HepG2 (cell line): ENCODE measurements at regions not wholly inside any gene's neighbourhood (a gene's known extent, or its start where the extent isn't known, plus 50 kb on each side); places are given as distances from the start of the nearest gene placed in this dataset.

Source experiments
- ATAC-seq: fragments of 200-7000 bp; cut with Tn5 transposase; 3 replicates; pipeline ENCODE4 v1.9.1; 2020; ENCODE audit warnings: mild to moderate bottlenecking, moderate library complexity
- BruUV-seq: library from RNA; stranded (reverse); fragments of 400-500 nt; replicated peaks from 2 replicates; lab custom pipeline; 2021; lab: Mats Ljungman, UMichigan
- CTCF ChIA-PET: fragments of 300-600 bp; formaldehyde crosslinking; extraction: SDS; loops from one replicate; lab custom pipeline; 2021; ENCODE audit warnings: low total read pairs, inconsistent platforms, low intra/inter-chr PET ratio; lab: Yijun Ruan, JAX
- POLR2A ChIA-PET: fragments of 350-600 bp; sonication (Branson Sonifier 250); formaldehyde crosslinking; loops from one replicate; lab custom pipeline; 2020; ENCODE audit warnings: antibody characterized with exemption, inconsistent platforms; lab: Yijun Ruan, JAX
- DNase-seq: peaks from one replicate; pipeline ENCODE4 v3.0.0-alpha.2; 2015; ENCODE audit warnings: low spot score
- FAIRE-seq: peaks from 3 replicates; lab custom pipeline; 2011; peaks lifted over from hg19 to GRCh38; lab: Jason Lieb, UNC
- H2AFZ ChIP-seq: one replicate; pipeline ENCODE4 v1.6.1; 2011; ENCODE audit warnings: low read length, inconsistent platforms
- H3K27ac ChIP-seq: fragments of 300-600 bp; 3 replicates; pipeline ENCODE4 v1.8.0; 2011; ENCODE audit warnings: mixed run types, mild to moderate bottlenecking, mixed read lengths, low read length, inconsistent platforms; ENCODE audit not compliant: insufficient read depth; ENCODE audit errors: extremely low read length
- H3K27me3 ChIP-seq, 2 experiments: fragments of 200-600 bp in 1 of 2; 2 replicates in 1 of 2; 3 replicates in 1 of 2; pipeline versions ENCODE4 v1.6.0 to v1.8.0; 2011; ENCODE audit warnings: low read length in 2 of 2, mild to moderate bottlenecking in 2 of 2, moderate library complexity in 2 of 2, inconsistent platforms in 1 of 2; ENCODE audit not compliant: insufficient read depth in 2 of 2, control insufficient read depth in 1 of 2
- H3K36me3 ChIP-seq, 2 experiments: fragments of 200-600 bp in 1 of 2; replicated peaks in 1 of 2; 2 replicates in 1 of 2; 3 replicates in 1 of 2; pipeline versions ENCODE4 v1.5.1 to v1.8.0; 2011; ENCODE audit warnings: low read length in 2 of 2, inconsistent platforms in 1 of 2; ENCODE audit not compliant: insufficient read depth in 2 of 2, control insufficient read depth in 1 of 2
- H3K4me1 ChIP-seq: 2 replicates; pipeline ENCODE4 v1.5.1; 2012; ENCODE audit warnings: low read length, inconsistent platforms; ENCODE audit not compliant: insufficient read depth
- H3K4me2 ChIP-seq: 2 replicates; pipeline ENCODE4 v1.6.0; 2011; ENCODE audit warnings: low read depth, low read length, inconsistent platforms
- H3K4me3 ChIP-seq, 3 experiments: fragments of 200-600 bp in 1 of 3; sonication (generic), shearing (Covaris generic) in 1 of 3; replicated peaks in 1 of 3; 2 replicates each; pipeline ENCODE4 v1.5.1; 2011 to 2016; ENCODE audit warnings: low read length in 3 of 3, inconsistent platforms in 2 of 3, low read depth in 2 of 3, mild to moderate bottlenecking in 2 of 3, control low read depth in 1 of 3, mixed read lengths in 1 of 3; ENCODE audit not compliant: insufficient read depth in 1 of 3
- H3K79me2 ChIP-seq: one replicate; pipeline ENCODE4 v1.6.1; 2011; ENCODE audit warnings: low read length, inconsistent platforms; ENCODE audit not compliant: insufficient read depth
- H3K9ac ChIP-seq: 2 replicates; pipeline ENCODE4 v1.6.0; 2011; ENCODE audit warnings: mild to moderate bottlenecking, low read depth, low read length, inconsistent platforms; ENCODE audit not compliant: insufficient read depth
- H3K9me3 ChIP-seq: 2 replicates; pipeline ENCODE4 v1.5.1; 2012; ENCODE audit warnings: mild to moderate bottlenecking, low read length
- H4K20me1 ChIP-seq: 2 replicates; pipeline ENCODE4 v1.6.0; 2011; ENCODE audit warnings: inconsistent platforms, mild to moderate bottlenecking, low read length, moderate library complexity; ENCODE audit not compliant: insufficient read depth
- ATF7-NPFF ChIP-seq: sonication (generic); formaldehyde crosslinking; IDR thresholded peaks from 2 replicates; pipeline ENCODE4 v1.8.1; 2023; ENCODE audit warnings: mild to moderate bottlenecking, low read depth, missing genetic modification reagents, moderate library complexity
- DNMT3B ChIP-seq: conservative IDR thresholded peaks from 2 replicates; pipeline ENCODE4 v1.6.1; 2016; ENCODE audit warnings: missing biosample characterization, control low read depth
- ELF1 ChIP-seq: sonication (generic); formaldehyde crosslinking; IDR thresholded peaks from 2 replicates; pipeline ENCODE4 v1.4.0; 2020; ENCODE audit warnings: missing genetic modification reagents
- IKZF4 ChIP-seq: sonication (generic); formaldehyde crosslinking; IDR thresholded peaks from 2 replicates; pipeline ENCODE4 v1.5.1; 2020; ENCODE audit warnings: borderline replicate concordance, mild to moderate bottlenecking, low read depth, missing genetic modification reagents; ENCODE audit errors: not compliant biosample characterization
- IRF2 ChIP-seq: IDR thresholded peaks from 2 replicates; pipeline ENCODE4 v1.6.1; 2018; ENCODE audit warnings: missing genetic modification reagents, missing compliant biosample characterization
- MAFF ChIP-seq: IDR thresholded peaks from 2 replicates; pipeline ENCODE4 v1.6.1; 2011; ENCODE audit warnings: low read depth, low read length, improper control_type of control experiment
- MED13 ChIP-seq: sonication (generic); formaldehyde crosslinking; IDR thresholded peaks from 2 replicates; pipeline ENCODE4 v1.5.0; 2020; ENCODE audit warnings: missing genetic modification reagents
- NFYC ChIP-seq: IDR thresholded peaks from 2 replicates; pipeline ENCODE4 v1.6.1; 2016; ENCODE audit warnings: missing genetic modification reagents, missing compliant biosample characterization
- RAD21 ChIP-seq: fragments of 450-650 bp; formaldehyde crosslinking; IDR thresholded peaks from 2 replicates; pipeline ENCODE4 v1.5.0; 2020; ENCODE audit warnings: mild to moderate bottlenecking
- ZNF225 ChIP-seq: sonication (generic); formaldehyde crosslinking; IDR thresholded peaks from 2 replicates; pipeline ENCODE4 v1.4.0; 2020; ENCODE audit warnings: mild to moderate bottlenecking, missing genetic modification reagents
- ZNF235 ChIP-seq: sonication (generic); formaldehyde crosslinking; IDR thresholded peaks from 2 replicates; pipeline ENCODE4 v1.8.1; 2023; ENCODE audit warnings: mild to moderate bottlenecking, missing genetic modification reagents, borderline replicate concordance
- WGBS: methylation state at CpG from one replicate; pipeline ENCODE4 v1.1.6; 2017; ENCODE audit warnings: low lambda C conversion rate; 5-methylcytosine and 5-hydroxymethylcytosine counted together
- in situ Hi-C: cut with HindIII; loops from 2 replicates; pipeline ENCODE4 v1.10.0; 2017; ENCODE audit warnings: low pct_unique_long_range_greater_than_20kb; ENCODE audit not compliant: extremely low pct_ligation_motif_present
- intact Hi-C: fragments of 100-400 bp; cut with micrococcal nuclease; formaldehyde crosslinking; loops from one replicate; pipeline ENCODE4 v1.10.0; 2022; ENCODE audit not compliant: unreplicated experiment
- TF ChIP-seq, protein P1 (sequence below): fragments of 450-650 bp; IDR thresholded peaks from 2 replicates; pipeline ENCODE4 v1.6.1; 2017; ENCODE audit warnings: mild to moderate bottlenecking
- TF ChIP-seq, protein P2 (sequence below): sonication (generic); formaldehyde crosslinking; IDR thresholded peaks from 2 replicates; pipeline ENCODE4 v1.5.0; 2020; ENCODE audit warnings: mild to moderate bottlenecking, missing genetic modification reagents

DNA sequence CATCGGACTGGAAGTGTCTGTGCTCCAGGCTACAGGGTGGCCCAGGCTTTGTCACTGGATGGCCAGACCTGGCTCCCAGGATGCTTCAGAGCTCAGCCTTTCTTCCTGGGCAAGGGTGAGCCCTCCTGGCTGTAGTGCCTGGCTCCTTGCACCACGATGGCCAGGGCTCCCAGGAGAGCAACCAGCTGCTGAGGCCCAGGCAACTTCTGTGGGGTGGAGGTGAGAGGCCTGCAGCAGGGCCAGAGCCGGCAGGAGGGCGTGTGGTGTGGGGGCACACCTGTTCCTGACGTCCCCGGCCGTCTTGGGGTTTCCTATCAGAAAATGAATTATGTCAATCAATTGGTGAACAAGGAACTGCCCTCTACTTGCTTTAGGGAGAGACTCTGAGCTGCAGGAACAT, 82.1 kb downstream of the DHCR7 start:
- H3K9me3 ChIP-seq: peaks cover 13% of the 10 kb centered on the region
- H3K4me2 ChIP-seq: no peak overlapping the region
- TF ChIP-seq ZNF235 (CRISPR knock-in tag) (no peak), DNMT3B (CRISPR knock-in tag) (no peak), MAFF (no peak)
- TF ChIP-seq, all 625 proteins: peak for 0
- Histone ChIP-seq H3K27ac (no peak overlapping the region), H3K4me1 (no peaks in the 10 kb centered on the region), H3K4me3 (no peak overlapping the region), H3K36me3 (no peaks in the 10 kb centered on the region), H3K27me3 (peaks cover 11 to 46% of the 10 kb centered on the region in 2 experiments), H2AFZ (no peak overlapping the region), H3K79me2 (no peaks in the 10 kb centered on the region), H4K20me1 (no peaks in the 10 kb centered on the region), H3K9ac (no peak overlapping the region)
- ATAC-seq (no peak), FAIRE-seq (no peak), DNase-seq (no peak)
- CTCF ChIA-PET: no interaction called here
- 0% methylated on average over 6 of the region's 7 CpGs for WGBS
- intact Hi-C loops (no loop called here), in situ Hi-C loops (no loop called here)
- no TSS peak for BruUV-seq
- POLR2A ChIA-PET: no interaction called here

DNA sequence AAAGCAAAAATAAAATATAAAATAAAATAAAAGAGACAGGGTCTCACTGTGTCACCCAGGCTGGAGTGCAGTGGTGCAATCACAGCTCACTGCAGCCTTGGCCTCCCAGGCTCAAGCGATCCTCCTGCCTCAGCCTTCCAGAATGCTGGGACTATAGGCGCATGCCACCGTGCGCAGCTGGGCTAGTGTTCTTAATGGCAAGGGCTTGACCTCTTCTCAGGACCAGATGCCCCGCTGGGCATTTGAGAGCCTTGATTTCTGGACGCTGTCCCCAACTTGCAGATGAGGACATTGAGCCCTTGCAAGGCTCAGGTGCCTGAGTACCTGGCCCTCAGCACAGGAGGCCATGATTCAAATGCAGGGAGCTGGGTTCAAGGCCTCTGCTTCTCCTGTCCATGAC, 82.6 kb downstream of the DHCR7 start:
- in situ Hi-C loops (no loop called here), intact Hi-C loops (no loop called here)
- 81% methylated on average over 4 of the region's 6 CpGs for WGBS
- DNase-seq (no peak), FAIRE-seq (no peak), ATAC-seq (no peak)
- Histone ChIP-seq H3K79me2 (no peaks in the 10 kb centered on the region), H4K20me1 (no peaks in the 10 kb centered on the region), H3K4me2 (no peak overlapping the region), H3K27me3 (peaks cover 8 to 42% of the 10 kb centered on the region in 2 experiments), H3K4me3 (no peak overlapping the region), H3K36me3 (no peaks in the 10 kb centered on the region), H3K9me3 (peaks cover 13% of the 10 kb centered on the region), H3K4me1 (no peaks in the 10 kb centered on the region), H3K27ac (no peak overlapping the region), H2AFZ (no peak overlapping the region), H3K9ac (no peak overlapping the region)
- POLR2A ChIA-PET: no interaction called here
- CTCF ChIA-PET: no interaction called here
- no TSS peak for BruUV-seq
- TF ChIP-seq ATF7-NPFF (CRISPR knock-in tag) (no peak), RAD21 (no peak), ELF1 (CRISPR knock-in tag) (no peak), NFYC (CRISPR knock-in tag) (no peak), IKZF4 (CRISPR knock-in tag) (no peak), IRF2 (CRISPR knock-in tag) (no peak), MED13 (CRISPR knock-in tag) (no peak), ZNF225 (CRISPR knock-in tag) (no peak)
- TF ChIP-seq, protein P1, sequence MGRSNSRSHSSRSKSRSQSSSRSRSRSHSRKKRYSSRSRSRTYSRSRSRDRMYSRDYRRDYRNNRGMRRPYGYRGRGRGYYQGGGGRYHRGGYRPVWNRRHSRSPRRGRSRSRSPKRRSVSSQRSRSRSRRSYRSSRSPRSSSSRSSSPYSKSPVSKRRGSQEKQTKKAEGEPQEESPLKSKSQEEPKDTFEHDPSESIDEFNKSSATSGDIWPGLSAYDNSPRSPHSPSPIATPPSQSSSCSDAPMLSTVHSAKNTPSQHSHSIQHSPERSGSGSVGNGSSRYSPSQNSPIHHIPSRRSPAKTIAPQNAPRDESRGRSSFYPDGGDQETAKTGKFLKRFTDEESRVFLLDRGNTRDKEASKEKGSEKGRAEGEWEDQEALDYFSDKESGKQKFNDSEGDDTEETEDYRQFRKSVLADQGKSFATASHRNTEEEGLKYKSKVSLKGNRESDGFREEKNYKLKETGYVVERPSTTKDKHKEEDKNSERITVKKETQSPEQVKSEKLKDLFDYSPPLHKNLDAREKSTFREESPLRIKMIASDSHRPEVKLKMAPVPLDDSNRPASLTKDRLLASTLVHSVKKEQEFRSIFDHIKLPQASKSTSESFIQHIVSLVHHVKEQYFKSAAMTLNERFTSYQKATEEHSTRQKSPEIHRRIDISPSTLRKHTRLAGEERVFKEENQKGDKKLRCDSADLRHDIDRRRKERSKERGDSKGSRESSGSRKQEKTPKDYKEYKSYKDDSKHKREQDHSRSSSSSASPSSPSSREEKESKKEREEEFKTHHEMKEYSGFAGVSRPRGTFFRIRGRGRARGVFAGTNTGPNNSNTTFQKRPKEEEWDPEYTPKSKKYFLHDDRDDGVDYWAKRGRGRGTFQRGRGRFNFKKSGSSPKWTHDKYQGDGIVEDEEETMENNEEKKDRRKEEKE: no peak
- TF ChIP-seq, protein P2, sequence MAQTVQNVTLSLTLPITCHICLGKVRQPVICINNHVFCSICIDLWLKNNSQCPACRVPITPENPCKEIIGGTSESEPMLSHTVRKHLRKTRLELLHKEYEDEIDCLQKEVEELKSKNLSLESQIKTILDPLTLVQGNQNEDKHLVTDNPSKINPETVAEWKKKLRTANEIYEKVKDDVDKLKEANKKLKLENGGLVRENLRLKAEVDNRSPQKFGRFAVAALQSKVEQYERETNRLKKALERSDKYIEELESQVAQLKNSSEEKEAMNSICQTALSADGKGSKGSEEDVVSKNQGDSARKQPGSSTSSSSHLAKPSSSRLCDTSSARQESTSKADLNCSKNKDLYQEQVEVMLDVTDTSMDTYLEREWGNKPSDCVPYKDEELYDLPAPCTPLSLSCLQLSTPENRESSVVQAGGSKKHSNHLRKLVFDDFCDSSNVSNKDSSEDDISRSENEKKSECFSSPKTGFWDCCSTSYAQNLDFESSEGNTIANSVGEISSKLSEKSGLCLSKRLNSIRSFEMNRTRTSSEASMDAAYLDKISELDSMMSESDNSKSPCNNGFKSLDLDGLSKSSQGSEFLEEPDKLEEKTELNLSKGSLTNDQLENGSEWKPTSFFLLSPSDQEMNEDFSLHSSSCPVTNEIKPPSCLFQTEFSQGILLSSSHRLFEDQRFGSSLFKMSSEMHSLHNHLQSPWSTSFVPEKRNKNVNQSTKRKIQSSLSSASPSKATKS (CRISPR knock-in tag): no peak
